SJSA1 (cell line): ENCODE measurements at regions not wholly inside any gene's neighbourhood (a gene's known extent, or its start where the extent isn't known, plus 50 kb on each side); places are given as distances from the start of the nearest gene placed in this dataset.

Experiments used
- DNase-seq, 2 experiments: peaks; one replicate each; pipeline ENCODE4 v3.0.0-alpha.2; 2015 to 2020; ENCODE audit warnings: low spot score in 2 of 2, low read depth in 1 of 2
- H3K27ac ChIP-seq: fragments of 250-450 bp; sonication (Bioruptor Pico); 2 replicates; pipeline ENCODE4 v1.5.1; 2020; ENCODE audit warnings: mild to moderate bottlenecking, moderate library complexity
- H3K27me3 ChIP-seq: fragments of 250-450 bp; sonication (Bioruptor Pico); replicated peaks from 2 replicates; pipeline ENCODE4 v1.5.1; 2020; ENCODE audit warnings: mild to moderate bottlenecking, moderate library complexity
- H3K36me3 ChIP-seq: fragments of 250-450 bp; sonication (Bioruptor Pico); 2 replicates; pipeline ENCODE4 v1.5.1; 2020; ENCODE audit warnings: mild to moderate bottlenecking
- H3K4me1 ChIP-seq: fragments of 250-450 bp; sonication (Bioruptor Pico); replicated peaks from 2 replicates; pipeline ENCODE4 v1.6.1; 2021; ENCODE audit warnings: mild to moderate bottlenecking
- H3K4me3 ChIP-seq: fragments of 250-450 bp; sonication (Bioruptor Pico); 2 replicates; pipeline ENCODE4 v1.5.1; 2020; ENCODE audit warnings: mild to moderate bottlenecking
- H3K9me3 ChIP-seq: fragments of 250-450 bp; sonication (Bioruptor Pico); replicated peaks from 2 replicates; pipeline ENCODE4 v1.5.1; 2020; ENCODE audit warnings: mild to moderate bottlenecking

DNA sequence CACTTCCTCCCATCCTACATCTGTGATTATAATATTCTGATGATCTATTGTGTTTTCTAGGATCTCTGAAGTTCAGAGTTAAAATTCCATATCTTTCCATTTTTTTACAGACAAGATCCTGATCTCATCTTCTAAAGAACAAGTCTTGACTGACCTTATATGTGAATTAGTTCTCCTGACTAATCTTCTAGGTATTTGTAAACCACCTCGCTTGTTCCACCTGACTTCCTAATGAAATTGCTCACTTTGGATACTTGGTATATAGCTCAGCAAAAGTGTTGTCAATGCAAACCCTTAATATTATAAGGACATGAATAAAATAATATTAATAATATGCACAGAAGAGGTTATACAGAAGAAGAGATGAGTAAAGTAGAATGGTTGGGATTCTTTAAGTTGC, 68.2 kb upstream of the NR4A3 start:
- H3K36me3 ChIP-seq, result no peaks in the 10 kb centered on the region
- no peak for DNase-seq
- no peak overlapping the region for H3K27ac ChIP-seq
- no peak overlapping the region for H3K4me3 ChIP-seq
- no peaks in the 10 kb centered on the region for H3K9me3 ChIP-seq
- H3K27me3 ChIP-seq, result no peaks in the 10 kb centered on the region
- H3K4me1 ChIP-seq, result no peaks in the 10 kb centered on the region

DNA sequence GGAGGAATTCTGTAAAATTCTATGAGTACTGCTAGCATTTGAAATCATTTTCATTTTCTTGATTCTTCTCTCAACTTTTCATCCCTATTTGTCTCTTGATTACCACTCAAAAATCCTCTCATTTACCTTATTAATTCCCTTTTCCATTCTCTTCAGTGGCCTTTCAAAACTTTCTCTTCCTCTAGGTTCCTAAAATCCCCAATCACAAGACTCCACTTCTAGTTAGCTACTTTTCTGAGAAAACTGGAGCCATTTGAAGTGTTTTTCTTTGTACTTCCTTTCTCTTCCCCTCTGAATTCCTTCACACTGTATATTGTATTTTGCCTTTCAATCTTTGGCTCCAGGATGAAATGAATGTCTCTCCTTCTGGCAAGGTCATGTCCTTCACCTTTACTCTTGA, 61.3 kb upstream of the NR4A3 start:
- Histone ChIP-seq H3K9me3 (no peaks in the 10 kb centered on the region), H3K27ac (no peak overlapping the region), H3K4me1 (no peaks in the 10 kb centered on the region), H3K36me3 (no peaks in the 10 kb centered on the region), H3K4me3 (no peak overlapping the region), H3K27me3 (no peaks in the 10 kb centered on the region)
- DNase-seq, result no peak

DNA sequence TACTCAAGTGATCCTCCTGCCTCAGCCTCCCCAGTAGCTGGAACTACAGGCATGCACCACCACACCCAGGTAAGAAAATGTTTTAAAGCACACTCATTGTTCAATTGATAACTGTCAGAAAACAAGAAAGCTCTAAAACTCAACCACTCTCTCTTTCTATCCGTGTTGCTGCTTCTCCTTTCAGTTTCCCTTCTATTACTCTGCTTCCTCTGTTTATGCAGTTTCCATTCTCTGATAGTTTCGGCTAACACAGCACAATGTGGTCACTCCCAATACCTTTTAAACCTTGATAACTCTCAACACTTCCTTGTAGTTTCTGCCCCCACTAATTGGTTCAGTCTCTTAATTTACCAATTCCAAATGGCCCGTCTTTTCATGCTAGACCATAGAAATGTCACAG, 59.2 kb upstream of the NR4A3 start:
- no peak overlapping the region for H3K27ac ChIP-seq
- no peaks in the 10 kb centered on the region for H3K9me3 ChIP-seq
- no peaks in the 10 kb centered on the region for H3K36me3 ChIP-seq
- no peaks in the 10 kb centered on the region for H3K4me1 ChIP-seq
- DNase-seq, result no peak
- no peak overlapping the region for H3K4me3 ChIP-seq
- no peaks in the 10 kb centered on the region for H3K27me3 ChIP-seq
